Mucosa of descending colon (tissue), 3 donors: ENCODE measurements at regions not wholly inside any gene's neighbourhood (a gene's known extent, or its start where the extent isn't known, plus 50 kb on each side); places are given as distances from the start of the nearest gene placed in this dataset.

Source experiments
- ATAC-seq: fragments of 200-7000 bp; cut with Tn5 transposase; one replicate; pipeline ENCODE4 v1.9.1; 2020; ENCODE audit warnings: mild to moderate bottlenecking, moderate library complexity
- DNase-seq, 3 donors: peaks; one replicate each; pipeline ENCODE4 v3.0.0-alpha.2; 2020
- H3K36me3 ChIP-seq: fragments of 200-600 bp; one replicate; pipeline ENCODE4 v1.8.0; 2021; ENCODE audit warnings: low read depth, mild to moderate bottlenecking
- H3K4me1 ChIP-seq: fragments of 200-600 bp; one replicate; pipeline ENCODE4 v1.8.0; 2021; ENCODE audit warnings: low read depth, mild to moderate bottlenecking
- H3K4me3 ChIP-seq: fragments of 200-600 bp; one replicate; pipeline ENCODE4 v1.8.0; 2021; ENCODE audit warnings: mild to moderate bottlenecking
- H3K9me3 ChIP-seq: fragments of 200-600 bp; one replicate; pipeline ENCODE4 v1.8.0; 2021; ENCODE audit warnings: mild to moderate bottlenecking
- CTCF ChIP-seq: fragments of 200-600 bp; IDR thresholded peaks from one replicate; pipeline ENCODE4 v1.8.0; 2022; ENCODE audit warnings: antibody characterized with exemption, mild to moderate bottlenecking
- intact Hi-C, 2 donors: fragments of 100-400 bp; cut with DNase I in 1 of 2; cut with micrococcal nuclease in 1 of 2; formaldehyde crosslinking; loops; one replicate each; pipeline versions ENCODE4 v1.11.0 to v1.11.1; 2022; cut with DNase I, micrococcal nuclease
- donor health status: DM: no; HTN: no; CAD: no; lungs with moderate emphysema.
- donor health status: DM: no; HTN: no; CAD: no.
- donor health status: DM: no; HTN: yes; CAD: no.

GRCh38 chr5:173498286-173498685 lies 118.2 kb downstream of the BOD1 start:
- DNase-seq: no peak
- no peaks in the 10 kb centered on the region for H3K36me3 ChIP-seq
- no peaks in the 10 kb centered on the region for H3K4me1 ChIP-seq
- H3K9me3 ChIP-seq: no peaks in the 10 kb centered on the region
- intact Hi-C loops: no loop called here
- ATAC-seq: no peak
- H3K4me3 ChIP-seq: no peak overlapping the region
- TF ChIP-seq CTCF: no peak

GRCh38 chr5:173497685-173498084 lies 118.8 kb downstream of the BOD1 start:
- intact Hi-C loops: no loop called here
- Histone ChIP-seq H3K4me3 (no peak overlapping the region), H3K36me3 (no peaks in the 10 kb centered on the region), H3K4me1 (no peaks in the 10 kb centered on the region), H3K9me3 (no peaks in the 10 kb centered on the region)
- ATAC-seq: no peak
- no peak for DNase-seq
- no peak for TF ChIP-seq CTCF

- DNase-seq (no peak), ATAC-seq (no peak)
- intact Hi-C loops: no loop called here
- Histone ChIP-seq H3K4me3 (no peak overlapping the region), H3K36me3 (no peaks in the 10 kb centered on the region), H3K9me3 (no peaks in the 10 kb centered on the region), H3K4me1 (no peaks in the 10 kb centered on the region)
- TF ChIP-seq CTCF: no peak
Measured at GRCh38 chr5:173496883-173497255, 119.6 kb downstream of the BOD1 start.

GRCh38 chr5:173496129-173496882 lies 120.1 kb downstream of the BOD1 start:
- Histone ChIP-seq H3K4me3 (no peak overlapping the region), H3K36me3 (no peaks in the 10 kb centered on the region), H3K9me3 (no peaks in the 10 kb centered on the region), H3K4me1 (no peaks in the 10 kb centered on the region)
- DNase-seq (no peak), ATAC-seq (no peak)
- TF ChIP-seq CTCF: no peak
- intact Hi-C loops: no loop called here

GRCh38 chr5:173495225-173495904 lies 121.1 kb downstream of the BOD1 start:
- intact Hi-C loops: no loop called here
- TF ChIP-seq CTCF: no peak
- Histone ChIP-seq H3K4me1 (no peaks in the 10 kb centered on the region), H3K9me3 (no peaks in the 10 kb centered on the region), H3K36me3 (no peaks in the 10 kb centered on the region), H3K4me3 (no peak overlapping the region)
- no peak for ATAC-seq
- no peak for DNase-seq
